HG03060 (cell line): ENCODE measurements at regions not wholly inside any gene's neighbourhood (a gene's known extent, or its start where the extent isn't known, plus 50 kb on each side); places are given as distances from the start of the nearest gene placed in this dataset.
"Not testable (repeated sequence)": the region's sequence is repeated elsewhere in the genome, so short reads cannot be mapped to it uniquely, and the experiment has no call there.

ENCODE experiments used
- ATAC-seq: cut with Tn5 transposase; IDR thresholded peaks from one replicate; pipeline ENCODE4 v1.9.1; 2021; ENCODE audit warnings: low read depth, moderate number of reproducible peaks; ENCODE audit not compliant: unreplicated experiment

DNA sequence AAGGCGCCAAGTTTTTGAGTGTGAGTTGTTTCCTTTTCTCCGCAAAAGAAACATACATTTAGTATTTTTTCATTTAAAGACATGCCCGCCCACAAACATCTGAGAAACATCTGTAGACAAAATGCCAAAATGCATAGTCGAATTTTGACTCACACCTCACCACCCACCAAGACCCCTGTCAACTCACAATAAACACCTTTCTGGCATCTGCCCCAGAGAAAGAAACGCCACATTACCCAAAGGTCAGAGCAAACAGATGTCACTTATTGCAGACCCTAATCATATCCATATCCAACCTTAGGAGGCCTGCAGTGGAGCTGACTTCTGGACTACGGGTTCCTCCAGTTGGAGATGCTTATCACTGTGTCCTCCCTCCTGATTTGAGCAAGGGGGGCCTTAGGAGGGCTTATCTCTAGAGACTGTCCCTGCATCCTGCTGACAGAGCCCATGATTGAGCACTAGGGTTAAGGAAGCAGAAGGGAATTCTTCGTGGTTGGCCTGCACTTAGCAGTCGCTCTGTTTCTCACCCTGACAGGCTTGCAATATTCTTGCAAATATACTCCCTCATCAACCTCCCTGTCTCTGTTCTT is 90.5 kb upstream of the TBX18 start:
- no peak for ATAC-seq

DNA sequence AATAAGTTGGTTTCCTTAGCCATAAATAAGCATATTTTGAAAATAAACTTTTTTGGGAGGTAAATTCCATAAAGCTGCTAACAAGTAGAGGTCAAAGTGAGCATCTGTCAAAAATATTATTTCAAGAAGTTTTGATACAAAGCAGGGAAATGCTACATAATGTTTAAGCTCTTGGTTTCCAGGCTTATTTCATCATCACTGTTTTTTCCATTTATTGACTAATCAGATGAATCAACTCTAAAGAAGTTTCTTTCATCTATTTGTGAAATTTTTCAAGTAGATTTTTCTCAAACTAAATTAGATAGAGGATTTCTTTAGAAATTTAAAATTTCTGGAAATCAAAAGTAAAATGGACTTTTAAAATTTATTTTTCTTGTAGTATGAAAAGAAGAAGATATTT is 89.5 kb upstream of the TBX18 start:
- ATAC-seq = no peak

DNA sequence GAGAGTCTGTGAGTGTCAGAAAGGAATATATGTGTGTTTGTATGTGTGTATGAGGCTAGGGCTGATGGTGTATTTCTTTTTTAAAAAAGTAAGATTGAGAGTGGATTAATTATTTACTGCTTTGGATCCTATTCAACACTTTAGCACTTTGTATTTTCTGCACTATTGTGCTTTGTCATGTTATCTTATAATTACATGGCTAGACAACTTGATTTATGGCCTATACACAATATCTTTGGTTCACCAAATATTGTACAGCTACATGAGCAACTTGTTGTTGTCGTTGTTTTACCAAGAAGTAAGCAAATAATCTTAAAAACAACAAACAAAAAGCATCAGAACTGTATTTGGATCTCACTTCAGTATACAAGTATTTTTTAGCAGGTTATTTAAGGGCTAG is 84.6 kb upstream of the TBX18 start:
- no peak for ATAC-seq

DNA sequence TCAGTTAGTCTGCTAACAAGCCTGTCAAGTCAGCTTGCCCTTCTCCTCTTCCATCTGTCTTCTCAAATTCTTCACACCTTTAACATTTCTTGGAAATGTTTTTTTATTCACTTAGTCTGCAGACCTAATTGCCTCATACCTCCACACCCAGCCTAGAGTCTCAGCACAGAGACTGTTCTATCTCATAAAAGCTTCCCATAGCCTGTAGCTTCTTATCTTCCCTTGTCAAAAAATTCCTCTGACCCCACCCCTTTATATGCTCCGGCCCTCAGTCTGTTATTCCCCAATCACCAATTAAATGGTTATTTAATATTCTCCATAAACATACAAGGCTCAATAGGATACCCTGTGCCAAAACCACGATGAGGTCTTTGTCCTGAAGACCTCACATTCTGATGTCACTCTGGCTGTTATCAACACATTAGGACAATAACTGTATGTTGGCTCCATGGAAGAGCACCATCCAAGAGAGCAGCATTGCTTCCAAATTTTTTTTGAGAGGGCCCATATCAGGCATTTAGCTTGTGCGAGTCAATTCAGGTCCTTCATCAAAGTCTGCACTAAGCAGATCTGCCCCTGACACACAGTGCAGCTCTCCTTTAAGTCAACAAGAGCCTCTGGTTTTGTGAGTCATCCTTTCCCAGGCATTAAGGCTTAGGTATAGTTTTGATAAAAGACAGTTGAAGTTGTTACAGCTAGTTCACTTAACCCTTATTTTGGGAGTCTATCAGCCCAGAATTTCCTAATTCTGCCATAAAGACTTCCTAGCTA is 83.2 kb upstream of the TBX18 start:
- ATAC-seq = no peak

DNA sequence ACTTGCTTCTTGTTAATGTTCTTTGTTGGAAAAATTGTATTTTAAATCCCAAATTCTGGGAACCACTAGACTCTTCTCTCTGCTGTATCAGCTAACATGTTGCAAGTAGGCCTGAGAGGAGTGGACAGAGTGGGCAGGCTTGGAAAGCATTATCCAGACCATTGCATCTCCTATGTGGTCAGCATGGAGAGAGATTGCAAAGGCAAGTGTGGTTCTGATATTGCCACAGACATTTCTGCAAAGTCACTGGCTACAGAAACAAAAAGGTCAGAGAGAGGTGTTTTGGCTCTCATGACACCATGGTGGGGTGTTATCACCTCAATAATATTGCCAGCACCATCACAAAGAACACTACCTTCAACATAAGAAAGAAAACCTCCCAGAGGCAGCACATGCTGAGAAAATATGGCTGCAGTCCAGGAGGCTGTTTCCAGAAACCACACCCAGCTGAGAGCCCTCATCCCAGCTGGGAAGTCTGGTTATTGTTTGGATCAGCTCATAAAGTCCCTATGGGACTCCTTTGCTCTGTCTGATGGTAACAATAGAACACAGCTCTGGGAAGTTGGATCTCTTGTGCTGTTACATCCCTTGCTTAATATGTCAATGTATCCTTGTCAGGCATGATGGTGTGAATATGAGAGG is 78.2 kb upstream of the TBX18 start:
- ATAC-seq = no peak

DNA sequence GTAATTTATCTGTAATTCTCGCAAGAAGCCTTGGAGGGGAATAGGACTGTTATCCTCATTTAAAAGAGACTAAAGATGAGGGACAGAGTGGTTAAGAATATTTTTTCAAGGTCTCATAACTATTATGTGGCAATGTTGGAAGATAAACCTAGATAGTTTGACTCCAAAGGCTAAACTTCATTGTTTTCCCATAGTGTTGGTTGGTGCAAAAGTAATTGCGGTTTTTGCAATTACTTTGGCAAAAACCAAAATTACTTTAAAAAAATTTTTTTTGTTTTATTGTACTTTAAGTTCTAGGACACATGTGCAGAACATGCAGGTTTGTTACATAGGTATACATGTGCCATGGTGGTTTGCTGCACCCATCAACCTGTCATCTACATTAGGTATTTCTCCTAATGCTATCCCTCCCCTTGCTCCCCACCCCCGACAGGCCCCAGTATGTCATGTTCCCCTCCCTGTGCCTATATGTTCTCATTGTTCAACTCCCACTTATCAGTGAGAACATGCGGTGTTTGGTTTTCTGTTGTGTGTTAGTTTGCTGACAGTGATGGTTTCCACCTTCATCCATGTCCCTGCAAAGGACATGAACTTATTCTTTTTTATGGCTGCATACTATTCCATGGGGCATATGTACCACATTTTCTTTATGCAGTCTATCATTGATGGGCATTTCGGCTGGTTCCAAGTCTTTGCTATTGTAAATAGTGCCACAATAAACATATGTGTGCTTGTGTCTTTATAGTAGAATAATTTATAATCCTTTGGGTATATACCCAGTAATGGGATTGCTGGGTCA is 72.9 kb upstream of the TBX18 start:
- ATAC-seq = not testable (repeated sequence)

DNA sequence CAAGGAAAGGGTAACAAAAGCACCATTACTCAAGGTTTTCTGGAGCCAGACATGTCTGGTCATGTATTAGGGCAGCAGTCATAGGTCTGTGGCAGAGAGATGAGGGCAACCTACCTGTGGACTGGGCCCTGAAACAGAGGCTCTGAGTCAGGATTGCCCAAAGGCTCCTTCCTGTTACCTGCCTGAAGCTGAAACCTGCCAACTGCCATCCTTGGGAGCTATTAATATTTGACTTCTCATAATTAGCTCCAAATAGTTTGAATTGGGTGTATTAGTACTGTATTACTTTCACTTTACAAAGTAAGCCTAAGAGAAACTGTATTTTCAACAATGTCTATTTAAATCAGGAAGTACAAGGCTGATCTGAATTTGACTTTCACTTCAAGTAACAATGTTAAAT is 72.0 kb upstream of the TBX18 start:
- no peak for ATAC-seq

DNA sequence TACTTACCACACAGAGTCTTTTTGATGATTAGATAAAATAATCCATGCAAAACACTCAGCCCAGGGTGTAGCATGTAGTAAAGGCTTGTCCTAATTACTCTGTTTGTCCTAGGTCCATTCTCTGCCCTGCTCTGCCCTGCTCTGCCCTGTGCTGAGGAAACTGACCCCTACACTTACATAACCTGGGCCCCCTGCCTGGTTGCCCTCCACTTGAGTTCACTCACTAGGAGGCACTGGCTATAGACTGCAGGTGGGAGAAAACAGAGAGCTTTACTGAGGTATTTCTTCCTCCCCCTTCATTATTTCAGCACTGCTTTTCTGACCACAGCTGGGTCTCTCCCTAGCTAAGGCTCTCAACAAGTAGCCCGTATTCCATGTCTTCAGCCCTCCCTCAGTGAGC is 70.9 kb upstream of the TBX18 start:
- no peak for ATAC-seq

DNA sequence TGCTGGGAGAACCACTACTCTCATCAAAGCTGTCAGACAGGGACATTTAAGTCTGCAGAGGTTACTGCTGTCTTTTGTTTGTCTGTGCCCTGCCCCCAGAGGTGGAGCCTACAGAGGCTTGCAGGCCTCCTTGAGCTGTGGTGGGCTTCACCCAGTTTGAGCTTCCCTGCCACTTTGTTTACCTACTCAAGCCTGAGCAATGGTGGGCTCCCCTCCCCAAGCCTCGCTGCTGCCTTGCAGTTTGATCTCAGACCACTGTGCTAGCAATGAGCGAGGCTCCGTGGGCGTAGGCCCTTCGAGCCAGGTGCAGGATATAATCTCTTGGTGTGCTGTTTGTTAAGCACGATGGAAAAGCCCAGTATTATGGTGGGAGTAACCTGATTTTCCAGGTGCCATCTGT is 67.5 kb upstream of the TBX18 start:
- ATAC-seq = not testable (repeated sequence)

DNA sequence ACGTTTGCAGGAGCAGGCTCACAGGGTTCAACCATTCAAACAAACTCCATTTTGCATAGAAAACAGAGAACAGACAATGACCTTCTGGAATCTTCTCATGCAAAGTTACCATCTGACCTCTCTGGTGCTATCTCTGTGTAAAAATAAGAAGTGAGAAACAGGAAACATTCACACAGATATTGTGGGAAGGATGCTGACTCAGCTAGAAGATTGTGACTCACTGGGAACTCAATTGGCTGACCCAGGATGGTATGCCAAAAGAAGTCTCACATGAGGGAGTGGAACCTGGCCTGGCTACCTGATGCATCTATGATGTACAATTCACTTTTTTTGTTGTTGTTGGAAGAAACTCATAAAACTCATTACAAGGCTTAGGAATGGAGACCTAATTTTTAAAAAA is 61.1 kb upstream of the TBX18 start:
- ATAC-seq = no peak

DNA sequence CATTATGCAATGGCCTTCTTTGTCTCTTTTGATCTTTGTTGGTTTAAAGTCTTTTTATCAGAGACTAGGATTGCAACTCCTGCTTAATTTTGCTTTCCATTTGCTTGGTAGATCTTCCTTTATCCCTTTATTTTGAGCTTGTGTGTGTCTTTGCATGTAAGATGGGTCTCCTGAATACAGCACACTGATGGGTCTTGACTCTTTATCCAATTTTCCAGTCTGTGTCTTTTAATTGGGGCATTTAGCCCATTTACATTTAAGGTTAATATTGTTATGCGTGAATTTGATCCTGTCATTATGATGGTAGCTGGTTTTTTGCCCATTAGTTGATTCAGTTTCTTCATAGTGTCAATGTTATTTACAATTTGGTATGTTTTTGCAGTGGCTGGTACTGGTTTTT is 56.9 kb upstream of the TBX18 start:
- ATAC-seq = not testable (repeated sequence)

DNA sequence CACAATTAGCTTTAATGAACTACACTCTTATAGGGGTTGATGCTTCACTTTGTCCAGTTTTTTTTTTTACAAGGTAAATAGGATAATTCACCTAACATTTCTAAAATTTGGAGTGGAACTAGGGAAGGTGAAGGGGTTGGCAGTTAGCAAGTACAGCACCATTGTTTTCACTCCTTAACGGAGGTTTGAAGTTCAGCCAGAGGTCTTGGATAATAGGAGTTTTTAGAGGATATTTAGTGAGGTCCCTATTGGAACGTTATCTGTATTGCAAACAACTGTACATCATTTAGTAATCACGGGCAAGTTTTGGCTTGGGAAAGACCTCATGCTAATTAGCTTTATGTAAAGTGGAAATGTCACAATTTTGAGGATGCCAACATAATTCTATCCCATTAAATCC is 52.3 kb upstream of the TBX18 start:
- no peak for ATAC-seq

DNA sequence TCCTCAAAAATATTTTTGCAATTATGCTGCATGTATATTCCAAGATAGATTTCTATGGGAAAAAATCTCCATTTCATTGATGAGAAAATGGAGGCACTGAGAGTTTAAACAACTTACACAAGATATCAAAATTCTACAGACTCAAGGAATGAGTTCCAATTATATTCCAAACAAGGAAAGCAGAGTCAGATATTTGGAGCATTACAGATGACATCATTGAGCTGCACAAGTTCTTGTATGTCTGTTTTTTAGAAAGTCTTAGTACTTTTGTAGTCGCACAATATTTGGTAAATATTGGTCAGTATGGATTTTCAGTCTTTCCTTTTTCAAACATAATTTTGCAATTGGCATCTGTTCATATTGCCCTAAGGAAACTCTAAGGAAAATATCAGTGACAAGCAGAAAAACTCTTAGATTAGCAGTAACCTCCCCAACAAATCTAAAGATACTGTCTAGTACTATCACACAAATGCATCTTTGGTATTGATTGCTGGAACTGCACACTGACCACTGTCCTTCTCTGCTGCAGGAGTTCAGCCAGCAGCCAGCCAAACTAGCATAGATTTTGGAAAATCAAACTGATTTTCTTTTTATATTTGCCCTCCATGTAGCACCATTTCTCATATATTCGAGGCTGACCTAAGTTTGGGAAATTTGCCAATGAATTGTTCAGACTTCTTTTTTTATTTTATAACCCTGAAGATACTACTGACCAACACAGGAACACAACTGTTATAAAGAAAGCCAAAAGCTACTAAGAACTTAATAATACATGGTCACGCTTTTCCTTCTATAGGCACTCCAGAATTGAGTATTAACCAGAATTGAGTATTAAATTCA is 51.7 kb upstream of the TBX18 start:
- ATAC-seq = no peak
